ENCODE measurements at regions not wholly inside any gene's neighbourhood (a gene's known extent, or its start where the extent isn't known, plus 50 kb on each side); places are given as distances from the start of the nearest gene placed in this dataset.

GRCh38 chr5:24183981-24184380 is 460.8 kb downstream of the CDH10 start:
- no peak for TF ChIP-seq TEAD4 (IDR thresholded peaks at IDR 0.05)
- TF ChIP-seq REST (IDR thresholded peaks at IDR 0.05; ENCODE audit: low read depth): no peak
- no peak for TF ChIP-seq EGR1 (IDR thresholded peaks at IDR 0.05)
- TF ChIP-seq NFIC (IDR thresholded peaks at IDR 0.05): no peak
- no peak for TF ChIP-seq TAF1 (IDR thresholded peaks at IDR 0.05; ENCODE audit: low read depth)
- TF ChIP-seq USF1 (IDR thresholded peaks at IDR 0.05): no peak
- no peak for TF ChIP-seq ZBTB7A (IDR thresholded peaks at IDR 0.05; ENCODE audit: low read depth)
- no peak for TF ChIP-seq CREB1 (IDR thresholded peaks at IDR 0.05; ENCODE audit: low read depth)

DNA sequence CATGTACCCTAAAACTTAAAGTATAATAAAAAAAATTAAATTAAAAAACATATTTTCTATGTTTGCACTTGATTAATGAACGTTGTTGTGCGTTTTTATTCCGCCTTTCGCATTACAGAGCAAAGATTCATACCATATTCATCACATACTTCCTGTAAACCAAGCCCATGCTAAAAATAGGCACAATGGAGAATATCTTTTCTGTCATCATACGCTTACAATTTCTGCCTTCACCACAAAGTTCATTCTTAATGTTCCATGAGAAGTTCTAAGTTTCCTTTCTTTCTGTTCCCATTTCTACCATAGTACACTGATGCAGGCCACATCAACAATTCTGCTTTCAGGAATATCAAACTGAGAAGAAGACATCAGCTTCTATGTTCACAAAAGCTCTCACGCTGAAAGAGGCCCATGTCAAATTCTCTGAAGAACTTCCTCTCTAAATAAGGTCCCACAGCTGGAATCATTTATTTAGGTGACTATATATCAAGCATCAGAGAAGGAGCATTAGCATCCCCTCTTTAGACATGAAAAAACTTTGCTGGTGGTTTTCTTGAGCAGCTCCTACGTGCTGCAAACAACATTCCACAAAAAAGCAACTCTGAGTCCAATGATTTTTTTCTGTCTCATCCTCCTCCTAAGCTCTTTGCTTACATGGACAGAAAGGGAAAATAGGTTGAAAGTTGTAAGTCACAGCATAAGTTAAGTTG is 456.4 kb downstream of the CDH10 start:
- no peak for TF ChIP-seq YY1 (IDR thresholded peaks at IDR 0.05; ENCODE audit: low read depth)
- no peak for TF ChIP-seq TCF12 (IDR thresholded peaks at IDR 0.05; ENCODE audit: low read depth)
- TF ChIP-seq USF1 (IDR thresholded peaks at IDR 0.05): no peak
- TF ChIP-seq CEBPB (IDR thresholded peaks at IDR 0.05): no peak
- no peak for TF ChIP-seq TAF1 (IDR thresholded peaks at IDR 0.05; ENCODE audit: low read depth)
- no peak for TF ChIP-seq REST (IDR thresholded peaks at IDR 0.05; ENCODE audit: low read depth)
- no peak for TF ChIP-seq TEAD4 (IDR thresholded peaks at IDR 0.05)
- TF ChIP-seq NFIC (IDR thresholded peaks at IDR 0.05): no peak
- no peak for TF ChIP-seq EP300 (IDR thresholded peaks at IDR 0.05; ENCODE audit: borderline replicate concordance)
- no peak for TF ChIP-seq RAD21 (IDR thresholded peaks at IDR 0.05; ENCODE audit: low read depth)
- TF ChIP-seq FOXM1 (IDR thresholded peaks at IDR 0.05; ENCODE audit: borderline replicate concordance, low read depth): no peak

DNA sequence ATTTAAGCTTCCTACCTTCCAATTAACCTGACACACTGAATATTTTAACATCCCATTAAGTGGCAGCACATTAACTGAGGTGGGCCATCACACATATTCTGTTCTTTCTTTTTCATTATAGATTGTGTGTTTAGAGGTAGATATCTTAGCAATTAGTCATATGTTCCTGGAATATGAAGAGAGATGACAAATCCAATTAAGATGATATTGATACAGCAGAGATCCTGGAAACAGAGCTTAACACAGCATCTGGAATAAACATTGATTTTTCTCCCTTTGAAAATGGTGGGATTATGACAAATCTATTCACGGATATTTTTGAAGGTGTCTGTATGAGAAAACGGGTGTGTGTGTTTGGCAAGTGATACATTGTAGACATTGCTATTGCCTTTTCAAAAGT is 448.0 kb downstream of the CDH10 start:
- TF ChIP-seq EP300 (IDR thresholded peaks at IDR 0.05; ENCODE audit: borderline replicate concordance): no peak
- TF ChIP-seq CEBPB (IDR thresholded peaks at IDR 0.05): no peak
- no peak for TF ChIP-seq ZBTB7A (IDR thresholded peaks at IDR 0.05; ENCODE audit: low read depth)
- no peak for TF ChIP-seq MAX (IDR thresholded peaks at IDR 0.05)
- TF ChIP-seq RAD21 (IDR thresholded peaks at IDR 0.05; ENCODE audit: low read depth): no peak

GRCh38 chr5:24208686-24209106 is 436.1 kb downstream of the CDH10 start:
- TF ChIP-seq REST (IDR thresholded peaks at IDR 0.05; ENCODE audit: low read depth): no peak
- no peak for TF ChIP-seq TCF12 (IDR thresholded peaks at IDR 0.05; ENCODE audit: low read depth)
- no peak for TF ChIP-seq EP300 (IDR thresholded peaks at IDR 0.05; ENCODE audit: borderline replicate concordance)
- TF ChIP-seq TAF1 (IDR thresholded peaks at IDR 0.05; ENCODE audit: low read depth): no peak
- TF ChIP-seq CREB1 (IDR thresholded peaks at IDR 0.05; ENCODE audit: low read depth): no peak
- no peak for TF ChIP-seq ZBTB7A (IDR thresholded peaks at IDR 0.05; ENCODE audit: low read depth)

- TF ChIP-seq MAX (IDR thresholded peaks at IDR 0.05) (no peak), YY1 (IDR thresholded peaks at IDR 0.05; ENCODE audit: low read depth) (no peak), TCF12 (IDR thresholded peaks at IDR 0.05; ENCODE audit: low read depth) (no peak)
Observed at GRCh38 chr5:24215114-24215513, 429.7 kb downstream of the CDH10 start.
